HepG2 (cell line): ENCODE measurements at regions not wholly inside any gene's neighbourhood (a gene's known extent, or its start where the extent isn't known, plus 50 kb on each side); places are given as distances from the start of the nearest gene placed in this dataset.

Experiments
- ATAC-seq: fragments of 200-7000 bp; cut with Tn5 transposase; 3 replicates; pipeline ENCODE4 v1.9.1; 2020; ENCODE audit warnings: mild to moderate bottlenecking, moderate library complexity
- BruUV-seq: library from RNA; stranded (reverse); fragments of 400-500 nt; replicated peaks from 2 replicates; lab custom pipeline; 2021; lab: Mats Ljungman, UMichigan
- CTCF ChIA-PET: fragments of 300-600 bp; formaldehyde crosslinking; extraction: SDS; loops from one replicate; lab custom pipeline; 2021; ENCODE audit warnings: low total read pairs, inconsistent platforms, low intra/inter-chr PET ratio; lab: Yijun Ruan, JAX
- POLR2A ChIA-PET: fragments of 350-600 bp; sonication (Branson Sonifier 250); formaldehyde crosslinking; loops from one replicate; lab custom pipeline; 2020; ENCODE audit warnings: antibody characterized with exemption, inconsistent platforms; lab: Yijun Ruan, JAX
- DNase-seq: peaks from one replicate; pipeline ENCODE4 v3.0.0-alpha.2; 2015; ENCODE audit warnings: low spot score
- FAIRE-seq: peaks from 3 replicates; lab custom pipeline; 2011; peaks lifted over from hg19 to GRCh38; lab: Jason Lieb, UNC
- H2AFZ ChIP-seq: one replicate; pipeline ENCODE4 v1.6.1; 2011; ENCODE audit warnings: low read length, inconsistent platforms
- H3K27ac ChIP-seq: fragments of 300-600 bp; 3 replicates; pipeline ENCODE4 v1.8.0; 2011; ENCODE audit warnings: mixed run types, mild to moderate bottlenecking, mixed read lengths, low read length, inconsistent platforms; ENCODE audit not compliant: insufficient read depth; ENCODE audit errors: extremely low read length
- H3K27me3 ChIP-seq, 2 experiments: fragments of 200-600 bp in 1 of 2; 2 replicates in 1 of 2; 3 replicates in 1 of 2; pipeline versions ENCODE4 v1.6.0 to v1.8.0; 2011; ENCODE audit warnings: low read length in 2 of 2, mild to moderate bottlenecking in 2 of 2, moderate library complexity in 2 of 2, inconsistent platforms in 1 of 2; ENCODE audit not compliant: insufficient read depth in 2 of 2, control insufficient read depth in 1 of 2
- H3K36me3 ChIP-seq, 2 experiments: fragments of 200-600 bp in 1 of 2; replicated peaks in 1 of 2; 2 replicates in 1 of 2; 3 replicates in 1 of 2; pipeline versions ENCODE4 v1.5.1 to v1.8.0; 2011; ENCODE audit warnings: low read length in 2 of 2, inconsistent platforms in 1 of 2; ENCODE audit not compliant: insufficient read depth in 2 of 2, control insufficient read depth in 1 of 2
- H3K4me1 ChIP-seq: 2 replicates; pipeline ENCODE4 v1.5.1; 2012; ENCODE audit warnings: low read length, inconsistent platforms; ENCODE audit not compliant: insufficient read depth
- H3K4me2 ChIP-seq: 2 replicates; pipeline ENCODE4 v1.6.0; 2011; ENCODE audit warnings: low read depth, low read length, inconsistent platforms
- H3K4me3 ChIP-seq, 3 experiments: fragments of 200-600 bp in 1 of 3; sonication (generic), shearing (Covaris generic) in 1 of 3; replicated peaks in 1 of 3; 2 replicates each; pipeline ENCODE4 v1.5.1; 2011 to 2016; ENCODE audit warnings: low read length in 3 of 3, inconsistent platforms in 2 of 3, low read depth in 2 of 3, mild to moderate bottlenecking in 2 of 3, control low read depth in 1 of 3, mixed read lengths in 1 of 3; ENCODE audit not compliant: insufficient read depth in 1 of 3
- H3K79me2 ChIP-seq: one replicate; pipeline ENCODE4 v1.6.1; 2011; ENCODE audit warnings: low read length, inconsistent platforms; ENCODE audit not compliant: insufficient read depth
- H3K9ac ChIP-seq: 2 replicates; pipeline ENCODE4 v1.6.0; 2011; ENCODE audit warnings: mild to moderate bottlenecking, low read depth, low read length, inconsistent platforms; ENCODE audit not compliant: insufficient read depth
- H3K9me3 ChIP-seq: 2 replicates; pipeline ENCODE4 v1.5.1; 2012; ENCODE audit warnings: mild to moderate bottlenecking, low read length
- H4K20me1 ChIP-seq: 2 replicates; pipeline ENCODE4 v1.6.0; 2011; ENCODE audit warnings: inconsistent platforms, mild to moderate bottlenecking, low read length, moderate library complexity; ENCODE audit not compliant: insufficient read depth
- KDM1A ChIP-seq: IDR thresholded peaks from 2 replicates; pipeline ENCODE4 v1.6.1; 2016; ENCODE audit warnings: missing compliant biosample characterization
- LRRFIP1 ChIP-seq: sonication (generic); formaldehyde crosslinking; conservative IDR thresholded peaks from 2 replicates; pipeline ENCODE4 v1.4.0; 2020; ENCODE audit warnings: missing genetic modification reagents
- RFXAP ChIP-seq: sonication (generic); formaldehyde crosslinking; IDR thresholded peaks from 2 replicates; pipeline ENCODE4 v1.4.0; 2020; ENCODE audit warnings: missing genetic modification reagents, borderline replicate concordance
- SRSF1 ChIP-seq: fragments of 200-400 bp; formaldehyde crosslinking; optimal IDR thresholded peaks from 2 replicates; pipeline ENCODE3; 2017; ENCODE audit warnings: mild to moderate bottlenecking, low read depth, low read length, moderate library complexity
- ZBTB25 ChIP-seq: IDR thresholded peaks from 2 replicates; pipeline ENCODE4 v1.6.1; 2018; ENCODE audit warnings: missing genetic modification reagents
- ZNF138 ChIP-seq: sonication (generic); formaldehyde crosslinking; IDR thresholded peaks from 2 replicates; pipeline ENCODE4 v1.5.0; 2020; ENCODE audit warnings: mild to moderate bottlenecking, low read depth, missing genetic modification reagents
- ZNF224 ChIP-seq: sonication (generic); formaldehyde crosslinking; IDR thresholded peaks from 2 replicates; pipeline ENCODE4 v1.5.0; 2020; ENCODE audit warnings: mild to moderate bottlenecking, missing genetic modification reagents
- ZNF317 ChIP-seq: sonication (generic); formaldehyde crosslinking; IDR thresholded peaks from 2 replicates; pipeline ENCODE4 v1.5.0; 2020; ENCODE audit warnings: mild to moderate bottlenecking, missing genetic modification reagents
- ZNF350 ChIP-seq: sonication (generic); formaldehyde crosslinking; IDR thresholded peaks from 2 replicates; pipeline ENCODE4 v1.4.0; 2020; ENCODE audit warnings: mild to moderate bottlenecking, low read depth, missing genetic modification reagents, borderline replicate concordance
- ZNF446 ChIP-seq: sonication (generic); formaldehyde crosslinking; IDR thresholded peaks from 2 replicates; pipeline ENCODE4 v1.5.0; 2020; ENCODE audit warnings: mild to moderate bottlenecking, missing genetic modification reagents
- ZNF503 ChIP-seq: sonication (generic); formaldehyde crosslinking; IDR thresholded peaks from 2 replicates; pipeline ENCODE4 v1.4.0; 2020; ENCODE audit warnings: missing genetic modification reagents
- ZNF605 ChIP-seq: sonication (generic); formaldehyde crosslinking; IDR thresholded peaks from 2 replicates; pipeline ENCODE4 v1.8.0; 2022; ENCODE audit warnings: mild to moderate bottlenecking, missing genetic modification reagents
- WGBS: methylation state at CpG from one replicate; pipeline ENCODE4 v1.1.6; 2017; ENCODE audit warnings: low lambda C conversion rate; 5-methylcytosine and 5-hydroxymethylcytosine counted together
- in situ Hi-C: cut with HindIII; loops from 2 replicates; pipeline ENCODE4 v1.10.0; 2017; ENCODE audit warnings: low pct_unique_long_range_greater_than_20kb; ENCODE audit not compliant: extremely low pct_ligation_motif_present
- intact Hi-C: fragments of 100-400 bp; cut with micrococcal nuclease; formaldehyde crosslinking; loops from one replicate; pipeline ENCODE4 v1.10.0; 2022; ENCODE audit not compliant: unreplicated experiment

DNA sequence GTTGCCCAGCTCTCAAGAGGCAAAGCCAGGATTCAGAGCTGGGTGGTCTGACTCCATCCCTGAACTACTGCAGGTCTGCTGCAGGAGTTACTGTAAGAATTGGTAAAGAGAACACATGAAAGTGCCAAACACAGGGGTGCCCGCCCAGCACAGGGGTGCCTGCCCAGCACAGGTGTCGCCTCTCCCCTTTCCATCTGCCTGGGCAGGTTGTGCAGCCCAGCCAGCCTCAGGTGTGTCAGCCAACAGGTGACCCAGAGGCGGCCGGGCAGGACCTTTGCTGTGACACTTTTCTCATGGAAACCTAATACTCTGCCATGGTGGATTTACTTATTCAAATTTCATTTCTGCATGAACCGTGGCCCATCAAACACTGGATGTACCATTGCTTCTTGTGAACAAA lies 289.7 kb upstream of the IRX4 start:
- POLR2A ChIA-PET = no interaction called here
- no TSS peak for BruUV-seq
- Histone ChIP-seq H3K4me2 (no peak overlapping the region), H4K20me1 (no peaks in the 10 kb centered on the region), H3K36me3 (no peaks in the 10 kb centered on the region), H2AFZ (no peak overlapping the region), H3K27me3 (peaks cover 2 to 37% of the 10 kb centered on the region in 2 experiments), H3K4me3 (no peak overlapping the region), H3K9me3 (no peaks in the 10 kb centered on the region), H3K27ac (no peak overlapping the region), H3K9ac (no peak overlapping the region), H3K4me1 (no peaks in the 10 kb centered on the region), H3K79me2 (no peaks in the 10 kb centered on the region)
- DNase-seq = no peak
- in situ Hi-C loops = no loop called here
- FAIRE-seq = no peak
- CTCF ChIA-PET = no interaction called here
- 0% methylated on average over 1 of the region's 5 CpGs for WGBS
- TF ChIP-seq ZNF503 (CRISPR knock-in tag) (no peak), SRSF1 (no peak), ZNF138 (CRISPR knock-in tag) (no peak), ZNF317 (CRISPR knock-in tag) (no peak), ZNF446 (CRISPR knock-in tag) (no peak), ZNF605 (CRISPR knock-in tag) (no peak), KDM1A (no peak), ZBTB25 (CRISPR knock-in tag) (no peak), ZNF350 (CRISPR knock-in tag) (no peak), LRRFIP1 (CRISPR knock-in tag) (no peak), ZNF224 (CRISPR knock-in tag) (no peak), RFXAP (CRISPR knock-in tag) (no peak)
- no peak for ATAC-seq
- intact Hi-C loops = no loop called here
